Stomach (tissue), 4 donors: ENCODE measurements at regions not wholly inside any gene's neighbourhood (a gene's known extent, or its start where the extent isn't known, plus 50 kb on each side); places are given as distances from the start of the nearest gene placed in this dataset.

Experiments used
- EP300 ChIP-seq: sonication (generic); formaldehyde crosslinking; IDR thresholded peaks from one replicate; pipeline ENCODE4 v1.6.1; 2017; ENCODE audit warnings: antibody characterized with exemption
- POLR2A ChIP-seq, 4 donors: fragments of 450-650 bp; IDR thresholded peaks; one replicate each; pipeline ENCODE4 v1.6.1; 2016; ENCODE audit warnings: antibody characterized with exemption in 4 of 4, control low read depth in 2 of 4, mild to moderate bottlenecking in 1 of 4, moderate library complexity in 1 of 4

DNA sequence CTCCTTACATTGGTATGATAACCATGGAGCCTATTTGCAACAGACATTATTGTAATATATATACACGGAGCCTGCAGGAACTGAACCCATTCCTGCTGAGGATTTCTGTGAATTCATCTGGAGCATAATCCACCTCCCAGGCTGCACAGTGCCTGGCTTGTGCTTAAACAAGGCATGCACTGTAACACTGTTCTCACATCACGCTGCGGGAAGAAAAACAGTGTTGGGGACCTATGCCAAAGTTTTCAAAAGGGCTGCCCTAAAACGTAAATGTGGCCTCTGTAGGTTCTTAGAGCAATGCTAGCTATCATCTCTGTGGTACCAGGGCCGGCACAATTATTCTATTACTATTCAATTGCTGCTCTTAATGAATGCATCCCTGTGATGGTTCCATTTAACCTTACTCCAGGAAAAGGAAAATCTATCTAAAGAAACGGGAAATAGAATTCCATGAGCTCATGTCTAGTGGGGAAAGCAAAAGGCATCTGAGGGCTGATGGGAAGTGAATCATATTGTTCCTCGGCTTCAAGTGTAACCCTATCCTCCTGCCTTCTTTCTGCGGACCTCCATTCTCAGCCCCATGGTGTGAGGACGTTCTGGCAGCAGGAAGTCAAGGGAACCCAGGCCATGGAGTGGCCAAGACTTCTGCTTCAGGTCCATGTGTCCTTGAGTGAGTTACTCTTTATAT lies 525.5 kb downstream of the SOX6 start:
- TF ChIP-seq POLR2A (IDR thresholded peaks at IDR 0.05) (no peak), EP300 (no peak)
